ENCODE measurements at regions not wholly inside any gene's neighbourhood (a gene's known extent, or its start where the extent isn't known, plus 50 kb on each side); places are given as distances from the start of the nearest gene placed in this dataset.

GRCh38 chr4:180769791-180770190 lies 1473.4 kb upstream of the TENM3 start:
- H3K36me3 ChIP-seq (ENCODE audit: control insufficient read depth, insufficient read depth, low read length): no peaks in the 10 kb centered on the region
- H3K27me3 ChIP-seq (replicated peaks; ENCODE audit: control insufficient read depth, insufficient read depth, low read length): no peaks in the 10 kb centered on the region
- no peak for TF ChIP-seq CTCF (IDR thresholded peaks at IDR 0.05; ENCODE audit: insufficient read depth, low read length, poor library complexity, severe bottlenecking)
- DNase-seq (ENCODE audit: extremely low read depth, insufficient read length): no peak
- H3K4me3 ChIP-seq (replicated peaks; ENCODE audit: low read depth, low read length): no peak overlapping the region

- Histone ChIP-seq H3K36me3 (ENCODE audit: control insufficient read depth, insufficient read depth, low read length) (no peaks in the 10 kb centered on the region), H3K27me3 (replicated peaks; ENCODE audit: control insufficient read depth, insufficient read depth, low read length) (no peaks in the 10 kb centered on the region), H3K4me3 (replicated peaks; ENCODE audit: low read depth, low read length) (no peak overlapping the region)
- no peak for DNase-seq (ENCODE audit: extremely low read depth, insufficient read length)
- TF ChIP-seq CTCF (IDR thresholded peaks at IDR 0.05; ENCODE audit: insufficient read depth, low read length, poor library complexity, severe bottlenecking): no peak
Measured at GRCh38 chr4:180770265-180770664, 1472.9 kb upstream of the TENM3 start.

- no peak for DNase-seq (ENCODE audit: extremely low read depth, insufficient read length)
- TF ChIP-seq CTCF (IDR thresholded peaks at IDR 0.05; ENCODE audit: insufficient read depth, low read length, poor library complexity, severe bottlenecking): no peak
- no peaks in the 10 kb centered on the region for H3K36me3 ChIP-seq (ENCODE audit: control insufficient read depth, insufficient read depth, low read length)
- H3K27me3 ChIP-seq (replicated peaks; ENCODE audit: control insufficient read depth, insufficient read depth, low read length): no peaks in the 10 kb centered on the region
- no peak overlapping the region for H3K4me3 ChIP-seq (replicated peaks; ENCODE audit: low read depth, low read length)
Measured at GRCh38 chr4:180784940-180785339, 1458.3 kb upstream of the TENM3 start.

- Histone ChIP-seq H3K27me3 (replicated peaks; ENCODE audit: control insufficient read depth, insufficient read depth, low read length) (no peaks in the 10 kb centered on the region), H3K36me3 (ENCODE audit: control insufficient read depth, insufficient read depth, low read length) (no peaks in the 10 kb centered on the region), H3K4me3 (replicated peaks; ENCODE audit: low read depth, low read length) (no peak overlapping the region)
- DNase-seq (ENCODE audit: extremely low read depth, insufficient read length): no peak
- no peak for TF ChIP-seq CTCF (IDR thresholded peaks at IDR 0.05; ENCODE audit: insufficient read depth, low read length, poor library complexity, severe bottlenecking)
Measured at GRCh38 chr4:180788729-180789128, 1454.5 kb upstream of the TENM3 start.

GRCh38 chr4:180789929-180790328 lies 1453.3 kb upstream of the TENM3 start:
- no peak for TF ChIP-seq CTCF (IDR thresholded peaks at IDR 0.05; ENCODE audit: insufficient read depth, low read length, poor library complexity, severe bottlenecking)

GRCh38 chr4:180790471-180790870 lies 1452.7 kb upstream of the TENM3 start:
- no peaks in the 10 kb centered on the region for H3K36me3 ChIP-seq (ENCODE audit: control insufficient read depth, insufficient read depth, low read length)
- no peak for TF ChIP-seq CTCF (IDR thresholded peaks at IDR 0.05; ENCODE audit: insufficient read depth, low read length, poor library complexity, severe bottlenecking)
- no peaks in the 10 kb centered on the region for H3K27me3 ChIP-seq (replicated peaks; ENCODE audit: control insufficient read depth, insufficient read depth, low read length)
- no peak for DNase-seq (ENCODE audit: extremely low read depth, insufficient read length)
- no peak overlapping the region for H3K4me3 ChIP-seq (replicated peaks; ENCODE audit: low read depth, low read length)

More at GRCh38 chr4:180789929-180790328, 1453.3 kb upstream of the TENM3 start:
- Histone ChIP-seq H3K27me3 (replicated peaks; ENCODE audit: control insufficient read depth, insufficient read depth, low read length) (no peaks in the 10 kb centered on the region), H3K4me3 (replicated peaks; ENCODE audit: low read depth, low read length) (no peak overlapping the region), H3K36me3 (ENCODE audit: control insufficient read depth, insufficient read depth, low read length) (no peaks in the 10 kb centered on the region)
- DNase-seq (ENCODE audit: extremely low read depth, insufficient read length): no peak
